Cardiac muscle cell (in vitro differentiated cells and primary cell): ENCODE measurements at regions not wholly inside any gene's neighbourhood (a gene's known extent, or its start where the extent isn't known, plus 50 kb on each side); places are given as distances from the start of the nearest gene placed in this dataset.
"Not testable (repeated sequence)": the region's sequence is repeated elsewhere in the genome, so short reads cannot be mapped to it uniquely, and the experiment has no call there.

ENCODE experiments used
- DNase-seq, 2 donors: peaks; one replicate each; pipeline versions ENCODE4 v3.0.0 to v3.0.0-alpha.2; 2010 to 2017; ENCODE audit warnings: low read depth in 1 of 2, low spot score in 1 of 2
- H3K27ac ChIP-seq: fragments of 200-600 bp; sonication (generic); 2 replicates; pipeline ENCODE4 v1.5.1; 2016
- H3K27me3 ChIP-seq: fragments of 200-600 bp; sonication (generic); 2 replicates; pipeline ENCODE4 v1.6.0; 2016; ENCODE audit warnings: control low read depth
- H3K36me3 ChIP-seq: fragments of 200-600 bp; sonication (generic); 2 replicates; pipeline ENCODE4 v1.5.1; 2016; ENCODE audit warnings: control low read depth
- H3K4me1 ChIP-seq: fragments of 200-600 bp; sonication (generic); 2 replicates; pipeline ENCODE4 v1.8.1; 2017; ENCODE audit warnings: low read depth, mild to moderate bottlenecking, mixed run types
- H3K4me3 ChIP-seq: fragments of 200-600 bp; sonication (generic); 2 replicates; pipeline ENCODE4 v1.5.1; 2016; ENCODE audit warnings: mild to moderate bottlenecking
- H3K9me3 ChIP-seq: fragments of 200-600 bp; sonication (generic); 2 replicates; pipeline ENCODE4 v1.5.1; 2017; ENCODE audit warnings: low read depth, mild to moderate bottlenecking, control low read depth
- TF ChIP-seq, protein P1 (sequence below): IDR thresholded peaks from 2 replicates; pipeline ENCODE4 v1.5.1; 2012; ENCODE audit warnings: low read depth, mild to moderate bottlenecking, low read length

DNA sequence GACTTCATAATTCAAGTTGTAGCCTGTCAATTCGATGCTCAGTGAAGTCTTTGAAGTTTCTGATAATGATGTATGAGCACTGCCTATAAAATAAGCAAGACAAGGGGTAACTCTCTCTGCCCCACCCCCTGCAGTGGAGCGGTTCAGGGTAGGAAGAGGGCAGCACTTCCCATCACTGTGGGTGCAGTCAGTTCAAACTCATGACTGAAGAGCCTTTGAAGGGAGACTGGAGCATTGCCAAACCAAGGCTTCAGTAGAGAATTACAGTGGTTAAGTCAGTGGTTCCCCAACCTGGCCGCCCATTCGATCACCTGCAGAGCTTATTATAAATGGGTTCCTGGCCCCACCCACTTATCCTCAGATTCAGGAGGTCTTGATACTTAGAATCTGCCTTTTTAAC, 190.6 kb downstream of the SHQ1 start:
- H3K27me3 ChIP-seq = peaks cover 6% of the 10 kb centered on the region
- TF ChIP-seq, protein P1, sequence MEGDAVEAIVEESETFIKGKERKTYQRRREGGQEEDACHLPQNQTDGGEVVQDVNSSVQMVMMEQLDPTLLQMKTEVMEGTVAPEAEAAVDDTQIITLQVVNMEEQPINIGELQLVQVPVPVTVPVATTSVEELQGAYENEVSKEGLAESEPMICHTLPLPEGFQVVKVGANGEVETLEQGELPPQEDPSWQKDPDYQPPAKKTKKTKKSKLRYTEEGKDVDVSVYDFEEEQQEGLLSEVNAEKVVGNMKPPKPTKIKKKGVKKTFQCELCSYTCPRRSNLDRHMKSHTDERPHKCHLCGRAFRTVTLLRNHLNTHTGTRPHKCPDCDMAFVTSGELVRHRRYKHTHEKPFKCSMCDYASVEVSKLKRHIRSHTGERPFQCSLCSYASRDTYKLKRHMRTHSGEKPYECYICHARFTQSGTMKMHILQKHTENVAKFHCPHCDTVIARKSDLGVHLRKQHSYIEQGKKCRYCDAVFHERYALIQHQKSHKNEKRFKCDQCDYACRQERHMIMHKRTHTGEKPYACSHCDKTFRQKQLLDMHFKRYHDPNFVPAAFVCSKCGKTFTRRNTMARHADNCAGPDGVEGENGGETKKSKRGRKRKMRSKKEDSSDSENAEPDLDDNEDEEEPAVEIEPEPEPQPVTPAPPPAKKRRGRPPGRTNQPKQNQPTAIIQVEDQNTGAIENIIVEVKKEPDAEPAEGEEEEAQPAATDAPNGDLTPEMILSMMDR = no peak
- H3K27ac ChIP-seq = no peak overlapping the region
- DNase-seq = no peak
- no peaks in the 10 kb centered on the region for H3K4me1 ChIP-seq
- H3K36me3 ChIP-seq = no peaks in the 10 kb centered on the region
- no peaks in the 10 kb centered on the region for H3K9me3 ChIP-seq
- no peak overlapping the region for H3K4me3 ChIP-seq

DNA sequence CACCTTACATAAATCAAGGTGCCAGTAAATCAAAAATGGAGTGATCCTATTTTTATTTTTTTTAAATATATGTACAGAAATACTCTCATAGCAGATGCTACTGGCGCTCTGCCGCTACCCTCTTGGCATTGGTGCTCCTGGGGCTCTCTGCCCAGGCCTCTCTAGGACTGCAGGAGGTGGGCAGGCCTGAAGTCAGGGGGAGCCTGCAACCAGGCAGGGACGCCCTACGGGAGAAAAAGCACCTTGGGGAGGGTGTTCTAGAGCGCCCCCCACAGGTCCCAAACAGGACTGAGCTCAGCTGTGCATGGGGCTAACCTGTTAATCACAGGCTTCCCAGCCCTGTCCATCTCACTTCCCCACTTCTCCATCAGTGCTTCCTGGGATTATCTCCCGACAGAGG, 192.5 kb downstream of the SHQ1 start:
- H3K9me3 ChIP-seq = no peaks in the 10 kb centered on the region
- DNase-seq = no peak
- H3K27ac ChIP-seq = no peak overlapping the region
- TF ChIP-seq, protein P1 = peak; percentile 27
- H3K4me1 ChIP-seq = no peaks in the 10 kb centered on the region
- H3K36me3 ChIP-seq = no peaks in the 10 kb centered on the region
- peaks cover 6% of the 10 kb centered on the region for H3K27me3 ChIP-seq
- no peak overlapping the region for H3K4me3 ChIP-seq

DNA sequence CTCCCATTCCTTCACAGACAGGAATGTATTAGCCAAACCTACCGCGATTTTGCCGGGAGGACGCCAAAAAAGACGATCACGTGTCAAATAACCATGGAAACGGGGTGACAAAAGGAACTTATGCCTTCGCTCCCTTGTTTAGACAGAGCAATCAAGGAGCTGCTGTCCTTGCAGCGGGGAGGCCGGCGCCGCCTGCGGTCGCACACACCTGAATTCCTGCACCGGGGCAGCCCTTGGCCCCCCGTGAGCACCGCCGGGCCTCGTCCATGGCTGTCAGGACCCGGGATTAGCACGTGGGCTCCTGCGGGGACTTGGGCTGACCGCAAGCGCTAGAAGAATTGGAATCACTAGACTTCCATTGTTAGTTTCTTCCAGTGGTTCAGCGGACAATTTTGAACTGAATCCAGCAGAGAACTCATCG, 193.1 kb downstream of the SHQ1 start:
- no peak overlapping the region for H3K27ac ChIP-seq
- no peak overlapping the region for H3K4me3 ChIP-seq
- H3K9me3 ChIP-seq = no peaks in the 10 kb centered on the region
- no peaks in the 10 kb centered on the region for H3K4me1 ChIP-seq
- H3K36me3 ChIP-seq = no peaks in the 10 kb centered on the region
- H3K27me3 ChIP-seq = peaks cover 6% of the 10 kb centered on the region
- DNase-seq = peak in 1 of 2 donors; percentile 40
- TF ChIP-seq, protein P1 = no peak

DNA sequence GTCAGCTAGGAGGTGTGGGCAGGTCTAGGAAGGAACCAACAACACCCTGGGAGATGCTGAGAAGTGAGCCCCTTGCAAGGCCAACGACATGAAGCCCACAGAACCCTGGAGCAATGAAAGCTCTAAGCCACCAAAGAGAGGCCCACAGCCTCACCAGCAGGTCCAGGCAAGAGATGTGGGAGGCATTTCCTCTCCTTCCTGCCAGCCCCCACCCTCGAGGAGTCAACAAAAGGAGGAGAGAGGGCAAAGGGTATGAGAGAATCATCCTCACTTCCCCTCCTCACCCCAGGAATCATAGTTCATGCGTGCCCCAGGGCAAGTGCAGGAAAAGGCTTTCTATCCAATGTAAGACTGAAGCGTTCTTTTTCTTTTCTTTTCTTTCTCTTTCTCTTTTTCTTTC, 195.8 kb downstream of the SHQ1 start:
- TF ChIP-seq, protein P1 = no peak
- H3K36me3 ChIP-seq = no peaks in the 10 kb centered on the region
- H3K27me3 ChIP-seq = peaks cover 6% of the 10 kb centered on the region
- no peaks in the 10 kb centered on the region for H3K4me1 ChIP-seq
- no peaks in the 10 kb centered on the region for H3K9me3 ChIP-seq
- no peak for DNase-seq
- no peak overlapping the region for H3K27ac ChIP-seq
- no peak overlapping the region for H3K4me3 ChIP-seq

DNA sequence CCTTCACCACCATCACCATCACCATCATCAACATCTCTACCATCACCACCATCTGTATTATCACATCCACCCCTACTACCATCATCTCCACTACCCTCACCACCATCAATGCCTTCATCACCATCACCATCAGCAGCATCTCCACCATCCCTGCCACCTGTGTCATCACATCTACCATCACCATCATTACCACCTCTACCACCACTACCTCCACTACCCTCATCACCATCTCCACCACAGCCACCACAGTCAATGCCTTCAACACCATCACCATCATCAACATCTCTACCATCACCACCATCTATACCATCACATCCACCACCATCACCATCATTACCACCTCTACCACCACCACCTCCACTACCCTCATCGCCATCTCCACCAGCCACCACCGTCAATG, 196.7 kb downstream of the SHQ1 start:
- H3K27ac ChIP-seq = no peak overlapping the region
- H3K4me3 ChIP-seq = no peak overlapping the region
- H3K27me3 ChIP-seq = peaks cover 6% of the 10 kb centered on the region
- H3K9me3 ChIP-seq = no peaks in the 10 kb centered on the region
- TF ChIP-seq, protein P1 = no peak
- no peaks in the 10 kb centered on the region for H3K36me3 ChIP-seq
- DNase-seq = no peak
- no peaks in the 10 kb centered on the region for H3K4me1 ChIP-seq

DNA sequence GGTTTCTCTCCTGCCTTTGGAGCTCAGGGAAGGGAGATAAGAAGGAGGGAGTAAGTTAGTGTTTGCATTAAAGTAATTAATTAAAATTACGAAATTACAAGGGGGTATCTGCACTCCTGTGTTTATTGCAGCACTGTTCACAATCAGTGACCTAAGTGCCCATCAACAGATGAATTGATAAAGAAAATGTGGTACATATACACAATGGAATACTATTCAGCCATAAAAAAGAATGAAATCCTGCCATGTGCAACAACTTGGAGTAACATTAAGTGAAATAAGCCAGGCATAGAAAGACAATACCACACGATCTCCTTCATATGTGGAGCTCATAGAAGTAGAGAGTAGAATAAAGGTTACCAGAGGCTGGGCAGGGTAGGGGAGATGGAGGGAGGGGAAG, 202.0 kb downstream of the SHQ1 start:
- Histone ChIP-seq H3K27me3 (no peaks in the 10 kb centered on the region), H3K4me3 (no peak overlapping the region), H3K36me3 (no peaks in the 10 kb centered on the region), H3K27ac (no peak overlapping the region), H3K4me1 (peaks cover 9% of the 10 kb centered on the region), H3K9me3 (no peaks in the 10 kb centered on the region)
- DNase-seq = no peak
- TF ChIP-seq, protein P1 = no peak

DNA sequence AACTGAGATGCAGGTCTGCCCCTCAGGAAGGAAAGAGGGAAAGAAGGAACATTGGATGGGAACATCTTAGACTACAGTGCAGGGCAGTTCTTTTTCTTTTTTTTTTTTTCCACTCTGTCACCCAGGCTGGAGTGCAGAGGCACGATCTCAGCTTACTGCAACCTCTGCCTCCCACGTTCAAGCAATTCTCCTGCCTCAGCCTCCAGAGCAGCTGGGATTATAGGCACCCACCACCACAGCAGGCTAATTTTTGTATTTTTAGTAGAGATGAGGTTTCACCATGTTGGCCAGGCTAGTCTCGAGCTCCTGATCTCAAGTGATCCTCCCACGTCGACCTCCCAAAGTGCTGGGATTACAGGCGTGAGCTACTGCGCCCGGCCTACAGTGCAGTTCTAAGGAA, 204.6 kb downstream of the SHQ1 start:
- H3K4me1 ChIP-seq, H3K9me3 ChIP-seq, H3K4me3 ChIP-seq, DNase-seq, H3K27me3 ChIP-seq, H3K27ac ChIP-seq, H3K36me3 ChIP-seq: not testable (repeated sequence)
